Suprapubic skin (tissue), 4 donors: ENCODE measurements at regions not wholly inside any gene's neighbourhood (a gene's known extent, or its start where the extent isn't known, plus 50 kb on each side); places are given as distances from the start of the nearest gene placed in this dataset.

Experiments used
- CTCF ChIP-seq, 2 donors: fragments of 200-600 bp in 1 of 2; fragments of 450-650 bp in 1 of 2; sonication (generic) in 1 of 2; IDR thresholded peaks; one replicate each; pipeline ENCODE4 v1.5.1; 2016 to 2019; ENCODE audit warnings: antibody characterized with exemption in 2 of 2, mild to moderate bottlenecking in 1 of 2, moderate library complexity in 1 of 2
- EP300 ChIP-seq: sonication (generic); formaldehyde crosslinking; IDR thresholded peaks from one replicate; pipeline ENCODE4 v1.6.1; 2017; ENCODE audit warnings: antibody characterized with exemption
- POLR2A ChIP-seq, 2 donors: fragments of 450-650 bp; IDR thresholded peaks; one replicate each; pipeline ENCODE4 v1.6.1; 2017; ENCODE audit warnings: antibody characterized with exemption in 2 of 2, mild to moderate bottlenecking in 2 of 2, moderate library complexity in 2 of 2
- POLR2AphosphoS5 ChIP-seq, 3 donors: sonication (generic); formaldehyde crosslinking; IDR thresholded peaks; one replicate each; pipeline ENCODE4 v1.6.1; 2017; ENCODE audit warnings: antibody characterized with exemption in 3 of 3

GRCh38 chr5:103703617-103704016, 141.0 kb upstream of the NUDT12 start:
- TF ChIP-seq CTCF (IDR thresholded peaks at IDR 0.05): no peak
- no peak for TF ChIP-seq POLR2AphosphoS5 (IDR thresholded peaks at IDR 0.05)
- TF ChIP-seq POLR2A (IDR thresholded peaks at IDR 0.05): no peak
- no peak for TF ChIP-seq EP300
